NCI-H187 treated with DMSO at 0.1 percent for 48 hours (cell line): ENCODE measurements at regions not wholly inside any gene's neighbourhood (a gene's known extent, or its start where the extent isn't known, plus 50 kb on each side); places are given as distances from the start of the nearest gene placed in this dataset.
"Not testable (repeated sequence)": the region's sequence is repeated elsewhere in the genome, so short reads cannot be mapped to it uniquely, and the experiment has no call there.

ENCODE experiments used
- DNase-seq: peaks from one replicate; lab custom pipeline; 2025; lab: John Stamatoyannopoulos, UW

DNA sequence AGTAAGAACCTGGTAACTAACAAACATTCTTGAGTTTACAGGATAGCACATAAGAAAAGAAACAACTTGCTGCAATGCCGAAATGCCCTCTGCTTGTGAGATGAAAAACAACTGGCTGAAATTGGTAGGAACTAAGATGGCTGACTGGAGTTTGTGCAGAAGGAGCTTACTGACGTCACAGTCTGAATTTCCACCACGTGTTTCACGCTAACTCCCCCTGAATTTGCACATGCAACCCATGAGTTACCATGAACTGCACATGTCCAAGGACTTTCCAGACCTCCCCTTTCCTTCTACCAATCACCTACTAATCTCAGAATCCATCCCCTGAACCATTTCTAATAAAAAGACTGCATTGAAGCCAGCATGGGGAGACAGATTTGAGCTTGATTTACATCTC lies 86.3 kb upstream of the KCND2 start:
- DNase-seq = no peak

- no peak for DNase-seq
Observed at GRCh38 chr7:120189623-120190022, 83.4 kb upstream of the KCND2 start.

- no peak for DNase-seq
Observed at GRCh38 chr7:120190109-120190508, 82.9 kb upstream of the KCND2 start.

GRCh38 chr7:120190566-120190965 lies 82.4 kb upstream of the KCND2 start:
- DNase-seq = no peak

DNA sequence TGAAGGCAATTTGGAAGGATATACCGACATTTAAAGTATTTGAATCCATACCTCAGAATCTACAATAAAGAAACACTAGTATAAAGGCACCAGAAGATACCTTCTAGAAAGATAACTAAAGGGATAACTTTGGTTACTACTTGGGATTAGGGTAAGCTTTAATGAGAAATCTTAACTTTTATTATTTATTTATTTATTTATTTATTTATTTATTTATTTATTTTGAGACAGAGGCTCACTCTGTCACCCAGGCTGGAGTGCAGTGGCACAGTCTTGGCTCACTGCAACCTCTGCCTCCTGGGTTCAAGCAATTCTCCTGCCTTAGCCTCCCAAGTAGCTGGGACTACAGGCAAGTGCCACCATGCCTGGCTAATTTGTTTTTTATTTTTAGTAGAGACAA lies 81.6 kb upstream of the KCND2 start:
- not testable (repeated sequence) for DNase-seq

DNA sequence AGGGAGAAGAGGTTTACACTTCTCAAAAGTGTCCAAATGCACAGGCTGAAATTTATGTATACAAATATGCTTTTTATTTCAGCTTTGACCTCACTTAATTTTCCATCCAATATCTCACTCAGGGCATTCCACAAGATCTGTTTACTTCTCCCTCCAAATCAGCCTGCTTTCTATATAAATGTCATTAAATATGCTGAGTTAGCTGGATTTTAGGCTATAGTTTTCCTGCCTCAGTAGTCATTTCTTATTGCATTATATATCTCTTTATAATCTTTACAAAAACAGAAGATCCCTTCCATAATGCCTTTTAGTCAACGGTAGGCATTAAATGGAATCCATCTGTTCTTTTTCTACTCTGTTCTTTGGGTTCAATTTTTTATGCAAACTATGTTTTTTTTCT lies 71.7 kb upstream of the KCND2 start:
- no peak for DNase-seq

DNA sequence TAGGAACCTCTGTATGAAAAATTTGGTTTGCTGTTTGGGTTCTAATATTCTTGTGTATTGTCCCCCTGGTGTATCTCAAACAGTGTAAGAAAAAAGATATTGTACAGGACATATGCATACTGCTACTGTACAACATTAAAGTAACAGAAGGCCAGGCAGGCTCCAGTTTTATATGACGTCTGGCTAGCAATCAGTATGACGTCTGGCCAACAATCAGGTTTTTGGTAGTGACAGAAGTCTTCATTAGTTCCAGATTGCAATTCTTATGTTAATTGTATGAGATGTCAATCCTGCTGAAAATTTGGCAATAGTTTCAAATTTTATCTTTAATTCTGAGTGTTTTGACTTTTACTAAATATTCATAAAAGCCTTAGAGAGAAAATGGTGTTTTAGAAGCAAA lies 67.9 kb upstream of the KCND2 start:
- no peak for DNase-seq

GRCh38 chr7:120207037-120207436 lies 65.9 kb upstream of the KCND2 start:
- DNase-seq = no peak

DNA sequence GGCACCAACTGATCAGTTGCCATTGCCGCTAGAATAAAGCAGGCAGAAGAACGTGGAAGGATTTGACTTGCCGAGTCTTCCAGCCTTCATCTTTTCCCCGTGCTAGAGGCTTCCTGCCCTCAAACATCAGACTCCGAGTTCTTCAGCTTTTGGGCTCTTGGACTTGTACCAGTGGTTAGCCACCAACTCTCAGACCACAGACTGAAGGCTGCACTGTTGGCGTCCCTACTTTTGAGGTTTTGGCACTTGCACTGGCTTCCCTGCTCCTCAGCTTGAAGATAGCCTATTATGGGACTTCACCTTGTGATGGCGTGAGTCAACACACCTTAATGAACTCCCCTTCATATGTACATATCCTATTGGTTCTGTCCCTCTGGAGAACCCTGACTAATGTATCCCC lies 57.3 kb upstream of the KCND2 start:
- DNase-seq = no peak

DNA sequence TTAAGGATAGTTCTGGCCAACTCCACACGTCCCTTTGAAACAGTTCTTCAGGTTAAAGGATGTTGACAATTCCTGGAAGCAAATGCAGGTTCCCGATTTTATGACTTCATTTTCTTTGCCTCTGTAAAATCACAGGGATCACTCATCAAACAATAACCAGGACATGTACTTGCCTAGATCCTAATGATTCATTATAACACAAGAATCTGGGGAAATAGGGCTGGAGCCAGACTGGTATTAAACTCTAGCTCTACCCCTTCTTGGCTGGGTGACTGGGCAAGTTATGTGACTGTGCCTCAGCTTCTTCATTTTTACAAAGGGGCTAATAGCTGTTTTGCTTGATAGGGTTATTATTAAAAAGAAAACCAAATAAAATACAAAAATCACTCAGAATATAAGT lies 56.0 kb upstream of the KCND2 start:
- DNase-seq = no peak

GRCh38 chr7:120218712-120219111 lies 54.3 kb upstream of the KCND2 start:
- no peak for DNase-seq

DNA sequence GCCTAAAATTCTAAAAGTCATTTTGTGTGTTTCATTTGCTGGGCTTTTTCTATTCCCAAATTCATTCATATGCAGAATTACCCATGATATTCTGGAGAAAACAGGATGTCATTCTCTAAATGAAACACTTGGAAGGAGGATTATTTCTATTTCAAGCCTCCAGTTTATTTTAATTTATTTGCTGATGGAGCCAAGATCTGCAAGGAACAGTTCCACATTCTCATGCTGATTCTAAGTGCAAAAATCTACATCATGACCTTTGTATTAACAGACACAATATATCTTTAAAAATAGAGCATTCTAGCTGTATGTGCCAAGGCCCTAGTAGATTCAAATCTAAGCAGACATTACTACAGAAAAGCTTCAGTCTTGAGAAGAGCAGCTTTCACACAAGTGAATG lies 51.3 kb upstream of the KCND2 start:
- DNase-seq = no peak
